Fibroblast of lung (primary cell): ENCODE measurements at regions not wholly inside any gene's neighbourhood (a gene's known extent, or its start where the extent isn't known, plus 50 kb on each side); places are given as distances from the start of the nearest gene placed in this dataset.
"Not testable (repeated sequence)": the region's sequence is repeated elsewhere in the genome, so short reads cannot be mapped to it uniquely, and the experiment has no call there.

Experiments
- DNase-seq, 2 donors: peaks; one replicate each; pipeline versions ENCODE4 v3.0.0 to v3.0.0-alpha.2; 2010; ENCODE audit warnings: low read depth in 2 of 2
- H2AFZ ChIP-seq: 2 replicates; pipeline ENCODE4 v1.5.1; 2012; ENCODE audit warnings: low read length, control low read depth, inconsistent platforms
- H3K27ac ChIP-seq: 2 replicates; pipeline ENCODE4 v1.5.1; 2011; ENCODE audit warnings: low read length, control low read depth; ENCODE audit not compliant: insufficient read depth
- H3K27me3 ChIP-seq: 2 replicates; pipeline ENCODE4 v1.5.1; 2011; ENCODE audit warnings: mild to moderate bottlenecking, low read length; ENCODE audit not compliant: control insufficient read depth, insufficient read depth
- H3K36me3 ChIP-seq: 2 replicates; pipeline ENCODE4 v1.5.1; 2011; ENCODE audit warnings: low read length; ENCODE audit not compliant: control insufficient read depth, insufficient read depth
- H3K4me1 ChIP-seq: 2 replicates; pipeline ENCODE4 v1.5.1; 2011; ENCODE audit warnings: low read length; ENCODE audit not compliant: control insufficient read depth, insufficient read depth; ENCODE audit errors: extremely low read depth
- H3K4me2 ChIP-seq: 2 replicates; pipeline ENCODE4 v1.5.1; 2011; ENCODE audit warnings: low read length, control low read depth; ENCODE audit not compliant: insufficient read depth; ENCODE audit errors: extremely low read depth
- H3K4me3 ChIP-seq, 4 experiments: fragments of 200-600 bp in 1 of 4; sonication (generic) in 1 of 4; replicated peaks in 1 of 4; 2 replicates each; pipeline ENCODE4 v1.5.1; 2011 to 2016; ENCODE audit warnings: low read length in 4 of 4, low read depth in 3 of 4, mild to moderate bottlenecking in 3 of 4, control low read depth in 2 of 4, inconsistent platforms in 1 of 4, mixed read lengths in 1 of 4; ENCODE audit not compliant: insufficient read depth in 1 of 4; ENCODE audit errors: control extremely low read depth in 1 of 4
- H3K79me2 ChIP-seq: 2 replicates; pipeline ENCODE4 v1.5.1; 2012; ENCODE audit warnings: mild to moderate bottlenecking, low read length, inconsistent platforms; ENCODE audit not compliant: control insufficient read depth, insufficient read depth
- H3K9ac ChIP-seq: 2 replicates; pipeline ENCODE4 v1.5.1; 2011; ENCODE audit warnings: mild to moderate bottlenecking, low read length, control low read depth; ENCODE audit not compliant: insufficient read depth
- H3K9me3 ChIP-seq: 2 replicates; pipeline ENCODE4 v1.5.1; 2012; ENCODE audit warnings: low read depth, low read length; ENCODE audit not compliant: control insufficient read depth, insufficient read depth
- H4K20me1 ChIP-seq: 2 replicates; pipeline ENCODE4 v1.5.1; 2011; ENCODE audit warnings: low read length; ENCODE audit not compliant: control insufficient read depth, insufficient read depth; ENCODE audit errors: extremely low read depth
- CTCF ChIP-seq, 2 donors: IDR thresholded peaks in 1 of 2; conservative IDR thresholded peaks in 1 of 2; 1 replicate in 1 of 2; 2 replicates in 1 of 2; pipeline ENCODE4 v1.5.1; 2011 to 2012; ENCODE audit warnings: low read length in 2 of 2, control low read depth in 1 of 2, inconsistent platforms in 1 of 2, low read depth in 1 of 2, mild to moderate bottlenecking in 1 of 2
- EZH2 ChIP-seq: IDR thresholded peaks from 2 replicates; pipeline ENCODE4 v1.5.1; 2012; ENCODE audit warnings: low read length, control low read depth, mild to moderate bottlenecking; ENCODE audit errors: missing control alignments

GRCh38 chr13:73162912-73163911, 104.4 kb downstream of the KLF5 start:
- no peaks in the 10 kb centered on the region for H4K20me1 ChIP-seq
- no peak overlapping the region for H3K4me3 ChIP-seq
- no peak overlapping the region for H3K4me2 ChIP-seq
- H3K9me3 ChIP-seq: no peaks in the 10 kb centered on the region
- H3K27me3 ChIP-seq: no peaks in the 10 kb centered on the region
- no peaks in the 10 kb centered on the region for H3K4me1 ChIP-seq
- no peaks in the 10 kb centered on the region for H3K36me3 ChIP-seq
- TF ChIP-seq EZH2: no peak
- no peak overlapping the region for H3K27ac ChIP-seq
- no peaks in the 10 kb centered on the region for H3K79me2 ChIP-seq
- H3K9ac ChIP-seq: no peak overlapping the region
- no peak overlapping the region for H2AFZ ChIP-seq
- DNase-seq: no peak

- H3K4me2 ChIP-seq, H2AFZ ChIP-seq, H3K4me3 ChIP-seq, H3K27me3 ChIP-seq, H3K27ac ChIP-seq, H4K20me1 ChIP-seq, H3K36me3 ChIP-seq, H3K9ac ChIP-seq, H3K9me3 ChIP-seq, H3K79me2 ChIP-seq, H3K4me1 ChIP-seq: not testable (repeated sequence)
- peak in 1 of 2 donors; percentile 74 for DNase-seq
Observed at GRCh38 chr13:73160371-73161031, 101.7 kb downstream of the KLF5 start.

GRCh38 chr13:73158851-73159250, 100.0 kb downstream of the KLF5 start:
- Histone ChIP-seq H3K79me2 (no peaks in the 10 kb centered on the region), H3K4me3 (no peak overlapping the region), H4K20me1 (no peaks in the 10 kb centered on the region), H2AFZ (no peak overlapping the region), H3K4me1 (no peaks in the 10 kb centered on the region), H3K9ac (no peak overlapping the region), H3K27me3 (no peaks in the 10 kb centered on the region), H3K9me3 (no peaks in the 10 kb centered on the region), H3K4me2 (no peak overlapping the region), H3K27ac (no peak overlapping the region), H3K36me3 (no peaks in the 10 kb centered on the region)
- DNase-seq: peak; percentile 44 to 82
- no peak for TF ChIP-seq EZH2
- TF ChIP-seq CTCF (conservative IDR thresholded peaks at IDR 0.05 in 1 of 2, IDR thresholded peaks at IDR 0.05 in 1 of 2; ENCODE audit: low read depth in 1 of 2, low read length in 2 of 2): no peak

- Histone ChIP-seq H3K9me3 (no peaks in the 10 kb centered on the region), H2AFZ (no peak overlapping the region), H3K27ac (no peak overlapping the region), H4K20me1 (no peaks in the 10 kb centered on the region), H3K27me3 (no peaks in the 10 kb centered on the region), H3K79me2 (no peaks in the 10 kb centered on the region), H3K4me3 (no peak overlapping the region), H3K9ac (no peak overlapping the region), H3K4me2 (no peak overlapping the region), H3K4me1 (no peaks in the 10 kb centered on the region), H3K36me3 (no peaks in the 10 kb centered on the region)
- TF ChIP-seq CTCF (conservative IDR thresholded peaks at IDR 0.05 in 1 of 2, IDR thresholded peaks at IDR 0.05 in 1 of 2; ENCODE audit: low read depth in 1 of 2, low read length in 2 of 2): no peak
- no peak for TF ChIP-seq EZH2
- no peak for DNase-seq
Observed at GRCh38 chr13:73157031-73157430, 98.2 kb downstream of the KLF5 start.
